ENCODE measurements at regions not wholly inside any gene's neighbourhood (a gene's known extent, or its start where the extent isn't known, plus 50 kb on each side); places are given as distances from the start of the nearest gene placed in this dataset.
"Not testable (repeated sequence)": the region's sequence is repeated elsewhere in the genome, so short reads cannot be mapped to it uniquely, and the experiment has no call there.

DNA sequence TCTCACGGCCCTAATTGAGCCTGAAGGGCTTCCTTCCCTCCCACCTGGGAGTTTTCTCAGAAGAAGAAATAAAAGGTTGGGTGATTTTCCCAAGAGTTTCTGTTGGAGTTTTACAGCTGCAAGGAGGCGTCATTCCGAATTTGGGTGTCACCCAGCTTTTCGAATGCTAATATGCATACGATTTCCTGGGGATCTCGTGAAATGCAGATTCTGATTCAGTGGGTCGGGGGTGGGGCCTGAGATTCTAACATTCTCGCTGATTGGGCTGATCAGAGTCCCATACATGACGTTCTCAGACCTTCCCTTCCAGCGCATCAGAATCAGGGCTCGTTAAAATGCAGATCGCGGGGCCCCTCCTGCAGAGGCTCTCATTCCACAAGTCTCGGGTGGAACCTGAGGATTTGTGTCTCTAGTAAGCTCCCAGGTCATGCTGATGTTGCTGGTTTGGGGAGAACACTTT, 125.8 kb upstream of the STX18 start:
- DNase-seq (ENCODE audit: low read depth in 2 of 2) = no peak

DNA sequence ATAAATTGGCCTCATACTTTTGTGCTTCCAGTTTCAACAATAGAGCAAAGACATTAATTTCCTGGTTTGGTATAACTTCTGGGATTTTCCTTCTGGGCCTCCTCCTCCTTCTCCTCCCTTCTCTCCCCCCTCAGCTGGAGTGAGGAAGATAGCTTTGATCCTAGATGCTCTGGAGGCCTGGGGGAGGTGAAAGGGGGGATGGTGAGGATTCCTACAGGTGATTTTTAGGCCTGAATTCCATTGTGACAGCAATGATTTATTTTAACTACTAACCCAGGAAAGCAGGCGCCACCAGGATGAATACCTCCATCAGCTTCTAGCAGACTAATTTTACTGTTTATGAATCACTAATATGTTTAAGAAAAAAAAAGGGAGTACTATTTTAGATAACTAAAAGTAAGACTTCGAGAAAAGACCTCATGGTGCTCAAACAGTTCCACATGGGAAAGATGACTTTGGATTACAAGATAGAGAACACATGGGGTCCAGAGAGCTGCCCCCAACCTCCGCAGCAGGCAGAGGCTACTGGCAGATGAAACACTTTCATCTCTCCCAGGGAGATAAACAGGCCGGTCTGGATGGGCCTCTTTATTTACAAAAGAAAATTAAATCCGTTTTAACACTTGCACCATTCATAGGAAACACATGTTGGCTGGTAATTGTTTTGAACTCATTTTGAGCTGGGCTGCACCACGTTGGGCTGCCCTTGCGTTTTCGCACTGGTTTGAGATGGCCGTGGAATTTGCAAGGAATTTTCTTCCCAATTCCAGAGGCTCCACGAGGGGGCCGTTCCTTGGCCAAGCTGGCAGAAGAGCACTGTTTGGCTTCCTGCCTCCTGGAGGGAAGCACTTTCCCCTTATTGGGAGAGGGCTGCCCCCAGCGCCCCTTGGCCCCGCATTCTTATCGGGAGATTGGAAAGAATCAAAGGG, 125.1 kb upstream of the STX18 start:
- no peak for DNase-seq (ENCODE audit: low read depth in 2 of 2)

DNA sequence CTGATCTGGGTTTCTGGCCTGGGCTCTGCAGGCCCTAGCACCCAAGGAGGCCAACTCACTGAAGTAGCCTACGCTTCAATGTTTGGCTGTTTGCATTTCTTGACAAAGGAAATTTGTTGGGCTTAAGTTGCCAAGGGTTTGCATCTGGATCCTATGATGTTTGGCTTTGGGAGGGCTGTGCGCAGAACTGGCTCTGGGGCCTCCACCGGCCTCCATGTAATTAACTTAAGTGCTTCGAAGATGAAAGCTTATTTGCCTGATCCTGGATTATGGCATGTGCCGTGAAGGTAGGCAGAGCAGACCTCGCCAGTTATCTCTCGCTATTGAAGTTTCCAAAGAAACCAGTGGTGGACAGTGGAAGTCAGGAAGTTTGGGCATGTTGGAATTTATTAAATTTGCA, 124.3 kb upstream of the STX18 start:
- no peak for DNase-seq (ENCODE audit: low read depth in 2 of 2)

DNA sequence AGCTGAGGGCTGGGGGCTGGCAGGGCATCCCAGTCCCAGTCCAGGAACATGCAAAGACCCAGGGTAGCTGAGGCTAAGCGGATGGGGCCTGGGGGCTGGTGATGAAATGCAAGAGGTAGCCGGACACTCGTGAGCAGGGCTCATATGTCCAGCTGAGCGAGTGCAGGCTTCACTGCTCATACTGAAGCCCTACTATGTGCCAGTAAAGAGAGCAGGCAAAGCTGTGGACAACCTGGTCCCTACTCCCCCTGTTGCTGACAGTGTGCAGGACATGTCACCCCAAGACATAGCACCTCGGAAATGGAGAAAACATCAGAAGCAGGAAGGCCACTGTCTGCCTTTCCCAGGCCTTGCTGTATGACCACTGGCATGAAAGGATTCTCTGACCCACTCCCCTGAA, 122.4 kb upstream of the STX18 start:
- no peak for DNase-seq (ENCODE audit: low read depth in 2 of 2)

DNA sequence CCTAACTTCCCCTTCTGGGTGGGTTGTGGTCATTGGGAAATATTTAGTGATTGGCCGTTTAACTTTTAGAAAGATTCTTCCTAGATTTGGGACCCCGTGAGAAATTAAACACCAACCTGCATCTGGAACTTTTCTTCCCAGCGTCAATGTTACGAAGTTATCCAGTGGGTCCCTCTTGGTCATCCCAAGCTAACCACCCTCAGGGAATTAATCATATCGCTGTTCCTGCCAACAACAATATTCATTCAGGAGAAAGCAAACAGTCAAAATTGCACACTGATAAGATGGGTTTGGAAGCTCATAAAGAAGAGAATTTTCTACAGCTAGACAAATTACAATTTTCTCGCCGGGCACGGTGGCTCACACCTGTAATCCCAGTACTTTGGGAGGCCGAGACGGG, 121.2 kb upstream of the STX18 start:
- DNase-seq (ENCODE audit: low read depth in 2 of 2) = no peak

DNA sequence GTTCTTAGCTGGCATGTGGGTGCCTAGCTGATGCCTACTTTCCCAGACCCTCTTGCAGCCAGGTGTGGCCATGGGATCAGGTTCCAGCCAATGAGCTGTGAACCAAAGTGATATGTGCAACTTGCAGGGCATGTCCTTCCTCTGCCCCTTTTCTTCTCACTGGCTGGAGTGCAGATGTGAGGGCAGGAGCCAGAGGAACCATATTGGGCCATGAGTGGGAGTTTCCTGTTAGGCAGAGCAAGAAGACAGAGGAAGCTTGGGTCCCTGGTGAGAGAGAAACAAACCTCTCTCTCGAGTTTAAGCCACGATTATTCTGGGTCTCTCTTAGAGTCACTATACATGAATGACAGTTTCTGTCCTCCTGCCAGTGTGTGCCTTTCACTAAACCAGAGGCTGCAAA, 120.4 kb upstream of the STX18 start:
- no peak for DNase-seq (ENCODE audit: low read depth in 2 of 2)

DNA sequence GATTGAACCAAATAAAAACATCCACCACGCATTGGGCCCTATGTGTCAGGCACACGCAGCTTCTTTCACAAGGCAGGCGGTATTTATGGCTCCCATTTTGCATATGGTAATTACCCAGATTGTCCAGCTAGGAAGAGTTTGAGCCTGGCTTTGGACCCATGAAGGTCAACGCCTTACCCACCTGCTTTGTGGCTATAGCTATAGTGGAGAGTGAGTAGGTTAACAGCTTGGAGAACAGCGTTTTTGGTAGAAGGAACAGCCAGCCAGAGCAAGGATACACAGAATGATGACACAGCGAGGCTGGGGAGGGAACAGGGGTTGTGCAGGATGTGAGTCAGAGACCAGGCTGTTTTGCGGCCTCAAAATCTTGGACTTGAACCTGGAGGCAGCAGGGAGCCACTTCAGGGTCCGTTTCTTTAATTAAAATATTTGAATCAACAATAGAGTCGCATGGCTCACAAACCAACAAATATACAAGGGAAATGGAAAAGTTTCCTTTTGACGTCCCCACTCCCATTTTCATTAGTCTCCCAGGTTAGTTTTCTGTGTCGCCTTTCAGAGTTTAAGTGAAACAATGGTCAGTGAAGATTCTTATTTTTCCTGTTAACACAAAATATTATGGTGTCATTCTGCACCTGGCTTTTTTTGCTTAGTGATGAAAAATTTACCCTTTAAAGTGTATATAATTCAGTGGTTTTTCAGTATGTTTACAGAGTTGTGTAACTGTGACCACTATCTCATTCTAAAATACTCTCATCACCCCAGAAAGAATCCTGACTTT, 118.2 kb upstream of the STX18 start:
- no peak for DNase-seq (ENCODE audit: low read depth in 2 of 2)

DNA sequence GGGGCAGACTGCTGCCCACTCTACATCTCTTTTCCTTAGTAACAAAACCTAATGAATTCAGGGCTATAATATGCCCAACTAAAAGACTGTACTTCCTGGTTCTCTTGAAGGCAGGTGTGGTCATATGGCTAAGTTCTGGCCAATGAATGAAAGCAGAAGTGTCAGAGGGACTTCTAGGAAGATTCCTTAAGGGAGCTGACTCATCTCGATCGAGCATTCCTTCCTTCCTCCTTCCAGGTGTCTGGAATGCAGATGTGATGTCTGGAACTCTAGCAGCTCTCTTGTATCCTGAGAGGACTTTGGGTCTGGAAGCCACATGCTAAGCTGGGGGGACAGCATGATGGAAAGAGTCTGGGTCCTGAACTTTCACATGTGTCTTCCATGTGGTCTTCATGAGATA, 116.2 kb upstream of the STX18 start:
- DNase-seq (ENCODE audit: low read depth in 2 of 2) = no peak

DNA sequence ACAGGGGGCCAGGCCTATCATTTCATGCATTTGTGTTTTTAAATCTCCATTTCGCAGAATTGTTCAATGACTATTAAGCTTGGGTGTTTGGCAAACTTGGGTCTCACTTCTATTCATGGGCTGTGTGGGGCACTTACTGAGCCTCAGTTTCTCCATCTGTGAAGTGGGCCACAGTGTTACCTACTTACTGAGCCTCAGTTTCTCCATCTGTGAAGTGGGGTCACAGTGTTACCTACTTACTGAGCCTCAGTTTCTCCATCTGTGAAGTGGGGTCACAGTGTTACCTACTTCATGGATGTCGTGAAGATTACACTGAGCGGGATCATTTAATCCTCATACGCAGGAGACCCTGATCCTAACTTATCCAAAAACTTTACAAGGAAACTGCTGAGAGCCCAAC, 115.1 kb upstream of the STX18 start:
- no peak for DNase-seq (ENCODE audit: low read depth in 2 of 2)

DNA sequence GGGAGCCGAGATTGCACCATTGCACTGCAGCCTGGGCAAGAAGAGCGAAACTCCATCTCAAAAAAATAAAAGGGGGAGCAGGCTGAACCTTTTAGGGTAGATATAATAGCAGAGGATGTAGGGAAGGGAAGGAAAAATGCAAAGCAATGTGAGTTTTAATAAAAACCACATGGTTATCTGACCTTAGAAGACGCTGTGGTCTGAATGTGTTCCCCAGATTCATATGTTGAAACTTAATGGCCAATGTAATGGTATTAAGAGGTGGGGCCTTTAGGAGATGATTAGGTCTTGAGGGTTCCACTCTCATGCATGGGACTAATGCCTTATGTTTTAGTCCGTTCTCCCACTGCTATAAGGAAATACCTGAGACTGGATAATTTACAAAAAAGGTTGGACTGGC, 114.1 kb upstream of the STX18 start:
- DNase-seq (ENCODE audit: low read depth in 2 of 2) = no peak

DNA sequence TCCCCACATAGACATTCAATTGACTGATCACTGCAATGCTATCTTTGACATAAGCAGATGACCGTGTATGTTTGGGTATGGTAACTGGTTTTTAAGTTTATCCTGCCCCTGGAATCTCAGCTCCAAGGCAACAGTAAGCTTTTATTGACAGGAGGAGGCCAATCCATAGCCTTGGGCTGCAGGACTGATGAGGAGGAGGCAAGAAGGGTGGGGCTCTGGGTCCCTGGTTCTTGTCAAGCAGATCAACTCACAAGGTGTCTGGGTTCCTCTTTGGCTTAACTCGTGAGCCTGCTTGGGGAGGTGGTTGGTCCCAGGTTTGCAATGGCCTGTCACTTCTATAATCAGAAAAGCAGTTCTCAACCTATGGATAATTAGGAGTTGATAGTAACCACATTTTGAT, 113.2 kb upstream of the STX18 start:
- no peak for DNase-seq (ENCODE audit: low read depth in 2 of 2)

DNA sequence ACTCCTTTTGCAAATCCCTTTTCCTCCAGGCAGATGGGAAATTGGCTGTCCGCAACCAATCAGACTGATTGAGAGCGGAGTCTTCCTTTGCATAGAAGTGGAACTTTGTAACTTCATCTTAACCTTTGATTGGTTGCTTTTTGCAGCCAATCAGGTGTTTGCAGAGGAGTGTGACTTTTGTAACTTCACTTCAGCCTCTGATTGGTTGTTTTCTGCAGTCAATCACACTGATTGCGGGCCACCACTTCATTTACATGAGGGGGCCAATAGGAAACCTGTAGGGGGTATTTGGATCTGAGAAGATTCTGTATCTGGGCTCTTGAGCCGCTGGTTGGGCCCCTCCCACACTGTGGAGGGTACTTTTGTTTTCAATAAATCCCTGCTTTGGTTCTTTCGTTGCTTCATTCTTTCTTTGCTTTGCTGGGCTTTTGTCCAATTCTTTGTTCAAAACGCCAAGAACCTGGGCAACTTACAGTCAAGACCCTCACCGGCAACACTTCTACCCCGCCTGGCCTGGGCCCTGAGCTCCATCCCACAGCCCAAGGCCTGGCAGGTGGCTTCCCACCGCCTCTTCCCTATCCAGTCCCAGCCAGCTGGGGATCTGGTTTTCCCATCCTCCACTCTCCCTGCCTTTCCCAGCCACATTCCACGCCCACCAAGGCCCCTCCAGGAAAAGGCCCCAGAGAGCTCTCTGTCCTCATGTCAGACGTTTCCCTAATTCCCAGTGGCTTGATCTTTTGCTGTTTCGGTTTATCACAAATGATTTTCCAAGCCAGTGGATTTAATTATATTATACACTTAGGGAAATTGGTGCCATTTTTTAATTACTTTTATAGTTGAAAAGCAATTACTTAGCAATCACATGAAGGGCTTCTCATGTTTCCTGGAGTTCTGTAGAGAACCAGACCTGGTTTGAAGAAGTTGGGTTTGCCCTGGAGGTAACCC, 110.2 kb upstream of the STX18 start:
- DNase-seq (ENCODE audit: low read depth in 2 of 2) = no peak

DNA sequence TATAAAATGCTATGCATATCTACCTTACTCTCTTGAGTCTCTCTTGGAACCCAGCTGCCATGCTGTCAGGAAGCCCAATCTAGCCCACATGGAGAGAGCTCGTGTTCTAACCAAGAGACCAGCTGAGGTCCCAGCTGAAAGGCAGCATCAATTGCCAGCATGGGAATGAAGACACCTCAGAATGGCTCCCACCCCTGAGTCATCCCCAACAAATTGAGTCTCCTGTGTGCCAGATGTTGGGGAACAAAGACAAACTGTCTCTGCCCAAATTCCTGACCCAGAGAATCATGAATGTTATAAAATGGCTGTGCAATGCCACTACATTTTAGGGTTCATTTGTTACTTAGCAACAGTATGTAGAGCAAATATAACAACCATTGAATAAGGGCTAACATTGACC, 105.2 kb upstream of the STX18 start:
- no peak for DNase-seq (ENCODE audit: low read depth in 2 of 2)

DNA sequence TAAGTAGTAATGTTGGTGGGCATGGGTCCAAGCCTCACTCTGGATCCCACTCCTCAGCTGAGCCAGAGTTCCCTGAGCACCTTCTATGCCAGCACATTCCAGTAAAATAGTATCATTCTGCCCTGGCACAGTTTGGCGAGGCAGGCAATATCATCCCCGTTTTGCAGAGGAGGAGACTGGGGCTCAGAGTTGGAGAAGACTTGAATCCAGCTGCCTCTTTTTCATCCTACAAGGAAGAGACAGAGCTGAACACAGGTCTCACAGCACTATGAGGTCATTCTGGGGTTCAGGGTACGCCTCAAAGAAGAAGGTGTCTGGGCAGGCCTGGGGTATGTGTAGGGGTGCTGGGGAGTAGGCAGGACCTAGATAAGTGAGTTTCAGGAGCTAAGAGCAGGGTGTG, 103.9 kb upstream of the STX18 start:
- DNase-seq (ENCODE audit: low read depth in 2 of 2) = no peak

DNA sequence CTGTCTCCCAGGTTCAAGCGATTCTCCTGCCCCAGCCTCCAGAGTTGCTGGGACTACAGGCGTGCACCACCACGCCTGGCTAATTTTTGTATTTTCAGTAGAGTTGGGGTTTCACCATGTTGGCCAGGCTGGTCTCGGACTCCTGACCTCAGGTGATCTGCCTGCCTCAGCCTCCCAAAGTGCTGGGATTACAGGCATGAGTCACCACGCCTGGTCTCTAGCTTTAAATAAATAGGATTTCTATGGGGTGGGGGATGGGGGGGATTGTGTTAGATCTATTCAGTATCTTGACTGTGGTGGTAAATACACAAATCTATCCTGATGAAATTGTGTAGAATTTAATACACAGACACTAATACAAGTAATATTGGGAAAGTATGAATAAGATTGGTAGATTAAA, 102.4 kb upstream of the STX18 start:
- DNase-seq (ENCODE audit: low read depth in 2 of 2) = not testable (repeated sequence)

DNA sequence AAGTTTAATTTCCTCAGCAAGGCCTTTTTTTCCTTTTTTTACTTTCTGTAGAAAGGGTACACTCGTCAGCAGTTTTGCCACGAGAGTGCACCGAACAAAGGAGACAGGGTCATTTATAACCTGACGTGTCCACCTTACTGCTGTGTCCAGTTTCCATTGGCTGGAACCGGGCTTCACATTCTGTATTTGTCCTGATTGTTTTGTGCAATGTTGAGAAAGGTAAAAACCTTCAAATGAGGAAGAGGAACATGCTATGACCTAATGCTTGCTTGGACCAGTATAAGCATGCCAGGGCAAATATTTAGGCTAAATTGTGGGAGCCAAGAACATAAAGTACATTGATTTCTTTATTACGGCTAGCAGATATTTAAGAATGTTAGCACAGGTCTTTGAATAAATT, 101.9 kb upstream of the STX18 start:
- not testable (repeated sequence) for DNase-seq (ENCODE audit: low read depth in 2 of 2)

DNA sequence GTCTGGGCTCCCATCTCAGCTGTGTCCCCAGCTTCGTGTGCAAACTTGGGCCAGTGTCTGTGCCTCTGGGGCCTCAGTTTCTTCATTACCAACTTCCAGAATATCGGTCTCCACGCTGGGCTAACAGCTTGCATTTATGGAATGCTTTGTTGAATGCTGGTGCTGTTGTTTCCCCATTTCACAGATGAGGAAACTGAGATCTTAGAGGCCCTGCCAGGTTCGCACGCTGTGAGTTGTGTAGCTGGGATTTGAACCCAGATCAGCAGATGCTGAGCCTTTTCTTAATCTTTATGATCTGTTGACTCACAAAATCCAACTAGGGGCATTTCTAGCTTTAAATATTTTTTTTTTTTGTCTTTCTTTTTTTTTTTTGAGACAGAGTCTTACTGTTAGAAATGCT, 101.5 kb upstream of the STX18 start:
- DNase-seq (ENCODE audit: low read depth in 2 of 2) = no peak

DNA sequence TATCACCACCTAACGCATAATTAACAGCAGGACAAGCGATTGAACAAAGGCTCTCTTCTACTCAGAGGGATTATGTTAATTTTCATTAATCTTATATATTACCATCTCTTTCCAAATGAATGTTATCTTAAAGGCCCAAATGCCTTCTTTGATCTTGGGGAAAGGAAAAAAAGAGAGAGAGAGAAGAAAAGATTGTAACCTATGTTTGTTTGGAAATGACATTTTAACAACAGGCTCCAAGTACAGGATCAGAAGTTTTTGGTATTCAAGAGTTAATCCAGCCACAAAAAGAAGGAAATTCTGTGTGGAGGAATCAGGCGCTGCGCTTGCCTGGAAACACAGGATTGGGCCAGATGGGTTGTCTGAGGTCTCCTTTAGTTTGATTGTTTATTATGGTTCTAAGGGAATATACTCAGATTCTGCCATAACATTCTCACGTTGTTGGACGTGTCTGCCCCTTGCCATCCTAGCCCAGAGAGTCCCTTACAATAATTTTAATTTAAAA, 100.7 kb upstream of the STX18 start:
- DNase-seq (ENCODE audit: low read depth in 2 of 2) = no peak

DNA sequence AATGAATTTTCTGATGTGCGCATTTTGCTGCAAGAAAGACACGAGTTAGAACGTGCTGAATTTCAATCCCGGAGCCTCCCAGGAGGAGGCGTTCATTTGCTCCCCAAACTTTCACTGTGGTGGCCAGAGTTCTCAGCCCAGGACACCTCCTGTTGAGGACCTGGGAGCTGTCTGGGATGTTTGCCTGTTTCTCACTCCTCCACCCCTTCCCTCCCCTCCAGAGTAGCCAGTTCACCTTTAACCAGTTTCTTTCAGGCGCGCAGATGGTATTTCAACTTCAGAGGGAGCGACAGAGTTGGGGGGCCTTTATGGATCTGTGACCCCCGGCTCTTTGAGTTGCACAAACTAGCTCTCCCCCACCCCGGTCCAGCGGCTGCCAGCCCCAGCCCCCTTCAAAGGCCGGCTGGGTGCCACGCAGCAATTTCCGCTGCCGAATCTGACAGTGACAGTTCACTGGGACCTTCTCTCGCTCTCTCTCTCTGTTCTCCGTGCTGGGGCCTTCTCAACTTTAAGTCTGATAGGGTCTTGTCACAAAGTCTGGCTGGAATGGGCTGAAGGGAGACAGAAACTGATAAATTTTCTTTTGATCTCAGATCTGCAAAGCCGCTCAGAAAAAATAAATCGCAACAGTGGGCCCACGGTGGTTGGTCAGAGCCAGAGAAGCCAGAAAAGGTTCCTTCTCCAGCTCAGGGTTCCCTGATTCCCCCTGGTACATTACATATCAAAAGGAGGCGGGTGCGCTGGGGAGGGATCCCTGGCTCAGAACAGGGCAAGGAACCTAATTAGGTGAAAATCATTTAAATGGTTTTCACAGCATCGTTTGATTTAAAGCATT, 100.0 kb upstream of the STX18 start:
- DNase-seq (ENCODE audit: low read depth in 2 of 2) = no peak

DNA sequence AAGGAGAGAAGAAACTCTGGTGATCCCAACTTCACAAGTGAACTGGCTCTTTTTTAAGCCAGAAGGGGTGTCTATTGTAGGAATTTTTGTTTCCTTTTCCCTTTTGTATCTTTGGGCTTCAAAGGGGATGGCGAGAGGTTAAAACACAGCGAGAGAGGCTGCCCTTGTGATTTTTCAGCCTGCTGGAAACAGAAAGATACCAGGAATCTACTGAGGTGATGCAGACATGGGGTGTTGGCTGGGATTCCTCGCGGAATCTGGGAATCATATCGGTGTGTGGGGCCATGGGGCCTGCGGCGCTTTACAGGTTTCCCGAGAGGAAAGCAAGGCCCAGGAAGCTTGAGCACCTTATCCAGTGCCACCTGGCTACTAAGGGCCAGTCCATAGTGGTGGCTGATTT, 99.4 kb upstream of the STX18 start:
- DNase-seq (ENCODE audit: low read depth in 2 of 2) = no peak

DNA sequence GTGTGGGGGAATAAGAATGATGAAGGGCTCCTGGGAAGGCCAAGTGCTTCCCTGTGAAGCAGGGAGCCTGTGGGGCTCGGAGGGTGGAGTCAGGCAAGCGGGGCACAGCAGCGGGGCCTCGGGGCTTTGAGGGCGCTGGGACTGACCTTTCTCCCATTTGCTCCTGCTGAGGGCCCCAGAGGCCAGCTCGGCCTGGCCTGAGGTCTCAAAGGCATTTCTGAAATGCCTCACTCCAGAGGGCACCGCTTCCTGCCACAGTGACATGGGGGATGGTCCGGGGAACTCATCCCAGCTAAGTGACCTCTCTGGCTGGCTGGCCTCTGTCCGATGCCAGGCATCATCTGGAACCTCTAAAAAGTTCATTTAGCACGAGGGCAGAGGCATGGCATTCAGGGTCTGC, 98.8 kb upstream of the STX18 start:
- DNase-seq (ENCODE audit: low read depth in 2 of 2) = no peak

Data from activated CD4-positive, alpha-beta T cell treated with anti-CD3 and anti-CD28 coated beads for 24 hours (primary cell).